Activated T-cell treated with anti-CD3 and anti-CD28 coated beads, Interleukin-2, amount 50 U/mL, for 72 hours (primary cell): ENCODE measurements at regions not wholly inside any gene's neighbourhood (a gene's known extent, or its start where the extent isn't known, plus 50 kb on each side); places are given as distances from the start of the nearest gene placed in this dataset.
A peak's percentile ranks its signal among the peaks of the same experiment; 100 is the strongest.

Experiments used
- ATAC-seq, 2 donors: fragments of 150-1000 bp; cut with Tn5 transposase; replicated peaks in 1 of 2; 2 replicates each; pipeline ENCODE4 v1.10.0; 2021; ENCODE audit warnings: moderate library complexity in 2 of 2, mild to moderate bottlenecking in 1 of 2
- DNase-seq, 2 donors: peaks; one replicate each; pipeline ENCODE4 v3.0.0; 2021 to 2022; ENCODE audit warnings: mixed read lengths in 1 of 2
- H3K27ac Mint-ChIP-seq: one replicate; pipeline ENCODE4 v1.8.0; 2022; ENCODE audit warnings: mild to moderate bottlenecking, moderate library complexity, mixed read lengths
- H3K27me3 Mint-ChIP-seq: one replicate; pipeline ENCODE4 v1.8.0; 2022; ENCODE audit warnings: low read depth, mixed read lengths
- H3K36me3 Mint-ChIP-seq, 2 donors: one replicate each; pipeline ENCODE4 v1.8.0; 2022; ENCODE audit warnings: mixed read lengths in 2 of 2, mild to moderate bottlenecking in 1 of 2; ENCODE audit not compliant: insufficient read depth in 2 of 2
- H3K4me1 Mint-ChIP-seq: one replicate; pipeline ENCODE4 v1.8.0; 2022; ENCODE audit warnings: low read depth, mixed read lengths
- H3K4me3 Mint-ChIP-seq, 2 donors: one replicate each; pipeline ENCODE4 v1.8.0; 2022; ENCODE audit warnings: mild to moderate bottlenecking in 2 of 2, mixed read lengths in 2 of 2, moderate library complexity in 2 of 2
- H3K9me3 Mint-ChIP-seq, 2 donors: one replicate each; pipeline ENCODE4 v1.8.0; 2022; ENCODE audit warnings: mixed read lengths in 2 of 2

DNA sequence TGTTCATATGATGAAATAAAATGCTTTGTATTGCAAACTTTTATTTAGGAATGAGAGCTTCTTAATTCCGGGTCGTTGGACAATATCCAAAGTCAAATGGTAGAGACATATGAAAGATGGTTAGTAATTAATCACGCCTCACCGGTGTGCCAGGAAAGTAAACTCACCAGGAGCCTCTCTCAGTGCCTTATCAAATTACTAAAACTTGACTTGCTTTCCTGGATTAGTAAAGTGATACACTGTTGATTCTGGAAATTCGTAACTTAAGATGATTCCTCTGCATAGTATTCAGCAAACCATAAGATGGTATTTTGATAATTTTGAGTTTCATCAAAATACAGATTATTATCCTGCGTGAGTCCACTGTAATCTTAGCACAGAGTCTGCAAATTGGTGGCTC lies 115.2 kb downstream of the PAX1 start:
- no peak overlapping the region for H3K27ac Mint-ChIP-seq
- H3K27me3 Mint-ChIP-seq, result no peaks in the 10 kb centered on the region
- no peak overlapping the region for H3K4me3 Mint-ChIP-seq
- H3K9me3 Mint-ChIP-seq, result peaks cover 4 to 6% of the 10 kb centered on the region in 2 donors
- no peak for DNase-seq
- H3K4me1 Mint-ChIP-seq, result no peaks in the 10 kb centered on the region
- H3K36me3 Mint-ChIP-seq, result no peaks in the 10 kb centered on the region
- ATAC-seq, result no peak

DNA sequence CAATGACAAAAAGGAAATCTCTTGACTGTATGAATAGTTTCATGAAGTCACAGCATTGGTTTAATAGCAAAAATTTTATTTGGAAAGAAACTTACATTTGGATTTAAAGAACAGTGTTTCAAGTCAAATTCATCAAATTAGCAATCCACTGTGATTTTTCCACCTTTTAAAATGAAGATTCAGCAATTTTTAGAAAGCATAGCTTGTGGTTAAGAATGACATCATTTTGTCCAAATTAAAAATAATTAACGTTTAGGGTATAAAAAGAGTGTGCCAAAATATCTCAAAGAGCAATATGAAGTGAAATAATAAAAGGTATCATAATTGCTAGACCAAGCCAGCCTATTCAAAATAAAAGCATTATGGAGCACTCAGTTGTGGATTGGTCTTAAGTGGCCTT lies 114.6 kb downstream of the PAX1 start:
- no peak overlapping the region for H3K4me3 Mint-ChIP-seq
- ATAC-seq, result no peak
- no peaks in the 10 kb centered on the region for H3K36me3 Mint-ChIP-seq
- H3K4me1 Mint-ChIP-seq, result no peaks in the 10 kb centered on the region
- H3K27me3 Mint-ChIP-seq, result no peaks in the 10 kb centered on the region
- H3K9me3 Mint-ChIP-seq, result peaks cover 4 to 6% of the 10 kb centered on the region in 2 donors
- DNase-seq, result no peak
- no peak overlapping the region for H3K27ac Mint-ChIP-seq

DNA sequence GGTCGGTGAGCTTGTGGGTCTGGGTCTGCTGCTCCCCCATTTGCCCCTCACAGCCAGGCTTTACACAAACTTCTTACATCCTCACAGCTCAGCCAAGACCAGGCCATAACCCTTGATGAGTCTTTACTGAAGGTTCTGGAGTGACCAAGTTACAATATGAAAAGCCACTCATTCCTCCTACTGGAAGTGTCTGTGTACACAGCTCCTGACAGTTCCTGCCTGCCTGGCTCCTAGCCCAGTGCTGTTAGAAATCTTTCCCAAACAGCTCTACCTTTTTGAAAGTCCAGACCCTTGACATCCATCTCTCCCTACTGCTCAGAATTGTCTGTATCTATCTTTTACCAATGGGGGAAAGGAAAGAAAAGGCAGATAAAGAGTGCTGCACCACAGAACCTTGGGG lies 106.9 kb downstream of the PAX1 start:
- no peak for ATAC-seq
- H3K4me3 Mint-ChIP-seq, result no peak overlapping the region

DNA sequence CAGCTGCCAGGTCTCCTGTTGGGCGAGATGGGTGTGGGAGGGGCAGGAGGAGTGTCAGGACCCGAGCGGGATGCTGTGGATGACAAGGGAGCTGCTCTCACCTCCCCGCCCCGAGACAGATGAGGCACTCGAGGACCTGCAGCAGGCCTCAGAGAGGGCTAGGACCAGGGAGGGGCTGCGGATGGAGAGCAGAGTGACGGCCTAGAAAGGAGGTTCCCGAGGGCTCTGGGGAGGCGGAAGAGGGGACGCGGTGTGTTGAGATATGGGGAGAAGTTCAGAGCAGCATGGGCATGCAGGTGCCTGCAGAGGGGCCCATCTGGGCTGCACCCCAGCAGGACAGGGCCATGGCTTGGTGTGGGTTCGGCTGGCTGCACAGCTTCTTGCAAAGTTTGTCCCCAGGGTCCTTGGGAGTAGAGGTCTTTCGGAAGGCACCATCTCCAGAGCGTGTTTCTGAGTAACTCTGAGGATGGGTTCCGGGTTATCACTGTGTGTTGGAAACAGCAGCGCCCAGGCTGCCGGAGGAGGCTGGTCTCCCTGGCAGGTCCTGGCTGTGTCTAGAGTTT lies 104.6 kb downstream of the PAX1 start:
- DNase-seq, result no peak
- H3K4me3 Mint-ChIP-seq, result no peak overlapping the region
- H3K27ac Mint-ChIP-seq, result no peak overlapping the region
- peaks cover 0 to 2% of the 10 kb centered on the region in 2 donors for H3K36me3 Mint-ChIP-seq
- H3K4me1 Mint-ChIP-seq, result no peaks in the 10 kb centered on the region
- peaks cover 0 to 9% of the 10 kb centered on the region in 2 donors for H3K9me3 Mint-ChIP-seq
- no peak for ATAC-seq
- H3K27me3 Mint-ChIP-seq, result no peaks in the 10 kb centered on the region

More for the DNA sequence above, 106.9 kb downstream of the PAX1 start:
- Mint-ChIP-seq H3K36me3 (peaks cover 0 to 2% of the 10 kb centered on the region in 2 donors), H3K4me1 (no peaks in the 10 kb centered on the region), H3K9me3 (peaks cover 2 to 7% of the 10 kb centered on the region in 2 donors), H3K27me3 (no peaks in the 10 kb centered on the region), H3K27ac (no peak overlapping the region)
- no peak for DNase-seq

DNA sequence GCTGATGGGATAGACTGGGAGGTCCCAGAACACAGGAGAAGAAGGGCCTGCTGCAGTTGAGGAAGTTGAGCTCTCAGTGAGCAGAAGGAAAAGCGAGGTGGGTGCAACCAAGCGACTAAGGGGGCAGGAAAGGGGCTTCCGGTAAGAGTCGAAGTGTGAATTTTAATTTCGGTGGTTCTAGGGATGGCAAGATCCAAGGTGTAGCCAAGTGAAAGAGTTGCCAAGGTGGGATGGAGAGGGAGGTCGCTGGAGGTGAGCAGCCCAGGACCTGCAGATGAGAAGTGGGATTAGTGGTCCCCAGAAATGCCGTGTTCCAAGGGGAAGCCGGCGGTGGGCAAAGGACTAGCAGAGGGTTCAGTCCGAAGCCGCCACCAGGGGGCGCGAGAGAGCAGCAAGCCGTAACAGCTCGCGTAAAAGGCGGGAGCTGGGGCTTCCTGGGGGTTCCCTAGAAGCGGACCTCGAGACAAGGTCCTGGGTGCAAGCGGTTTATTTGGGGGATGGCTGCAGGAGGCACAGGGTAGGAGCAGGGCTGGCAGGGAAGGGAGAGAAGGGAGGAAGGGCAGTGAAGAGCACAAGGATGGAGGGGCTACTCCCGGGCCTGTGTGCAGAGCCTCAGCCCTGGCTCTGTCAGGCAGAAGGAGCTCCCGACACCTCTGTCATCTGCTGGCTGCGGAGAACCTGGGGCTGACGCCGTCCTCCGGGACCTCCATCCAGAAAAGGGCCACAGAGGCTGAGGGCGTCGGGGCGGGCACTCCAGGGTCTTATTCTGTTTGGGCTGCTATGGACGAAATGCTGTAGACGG lies 103.6 kb downstream of the PAX1 start:
- Mint-ChIP-seq H3K27ac (no peak overlapping the region), H3K4me1 (no peaks in the 10 kb centered on the region), H3K36me3 (peaks cover 0 to 2% of the 10 kb centered on the region in 2 donors), H3K9me3 (peaks cover 0 to 8% of the 10 kb centered on the region in 2 donors), H3K27me3 (no peaks in the 10 kb centered on the region), H3K4me3 (no peak overlapping the region)
- DNase-seq (peak; percentile 31 to 51), ATAC-seq (no peak)

DNA sequence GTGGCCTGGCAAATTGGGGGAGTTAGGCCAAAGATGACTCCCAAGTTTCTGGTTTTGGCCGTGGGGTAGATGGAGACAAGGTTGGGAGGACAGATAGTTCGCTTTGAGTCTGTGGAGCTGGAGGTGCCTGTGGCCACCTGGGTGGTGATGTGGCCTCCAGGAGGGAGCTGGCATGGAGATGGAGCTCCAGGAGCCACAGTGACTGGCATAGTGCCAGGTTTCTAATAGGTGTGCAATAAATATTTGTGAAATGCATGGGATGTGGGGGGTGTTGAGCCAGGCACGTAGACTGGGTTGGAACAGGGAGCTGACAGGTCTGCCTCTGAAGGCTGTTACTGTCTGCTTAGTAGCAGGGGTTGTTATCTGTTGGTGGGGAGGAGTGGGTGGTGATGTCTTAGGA lies 102.7 kb downstream of the PAX1 start:
- peaks cover 0 to 5% of the 10 kb centered on the region in 2 donors for H3K9me3 Mint-ChIP-seq
- no peaks in the 10 kb centered on the region for H3K27me3 Mint-ChIP-seq
- H3K27ac Mint-ChIP-seq, result no peak overlapping the region
- DNase-seq, result no peak
- no peak overlapping the region for H3K4me3 Mint-ChIP-seq
- no peak for ATAC-seq
- H3K4me1 Mint-ChIP-seq, result no peaks in the 10 kb centered on the region
- H3K36me3 Mint-ChIP-seq, result peaks cover 0 to 2% of the 10 kb centered on the region in 2 donors

DNA sequence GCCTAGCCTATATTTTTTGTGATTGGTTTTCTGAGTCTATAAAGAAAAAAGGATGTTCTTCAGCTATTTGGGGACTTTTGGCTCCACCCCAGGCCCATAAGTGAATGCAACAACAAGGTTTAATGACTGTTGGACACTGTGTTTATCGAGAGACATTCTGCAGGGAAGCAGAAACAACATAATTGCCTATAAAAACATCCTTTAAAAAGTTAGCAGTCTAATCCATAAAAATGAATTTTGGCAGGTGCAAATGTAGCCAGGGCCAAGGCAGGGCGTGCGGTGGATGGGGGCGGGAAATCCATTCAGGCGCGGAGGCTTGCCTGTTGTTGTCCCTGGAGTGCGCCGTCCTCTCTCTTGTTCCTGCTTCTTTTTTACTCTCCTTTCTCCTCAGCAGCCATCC lies 99.3 kb downstream of the PAX1 start:
- DNase-seq (no peak), ATAC-seq (no peak)
- H3K36me3 Mint-ChIP-seq, result peaks cover 0 to 2% of the 10 kb centered on the region in 2 donors
- no peaks in the 10 kb centered on the region for H3K4me1 Mint-ChIP-seq
- H3K27ac Mint-ChIP-seq, result no peak overlapping the region
- H3K27me3 Mint-ChIP-seq, result no peaks in the 10 kb centered on the region
- H3K9me3 Mint-ChIP-seq, result peaks cover 3 to 5% of the 10 kb centered on the region in 2 donors
- H3K4me3 Mint-ChIP-seq, result no peak overlapping the region

DNA sequence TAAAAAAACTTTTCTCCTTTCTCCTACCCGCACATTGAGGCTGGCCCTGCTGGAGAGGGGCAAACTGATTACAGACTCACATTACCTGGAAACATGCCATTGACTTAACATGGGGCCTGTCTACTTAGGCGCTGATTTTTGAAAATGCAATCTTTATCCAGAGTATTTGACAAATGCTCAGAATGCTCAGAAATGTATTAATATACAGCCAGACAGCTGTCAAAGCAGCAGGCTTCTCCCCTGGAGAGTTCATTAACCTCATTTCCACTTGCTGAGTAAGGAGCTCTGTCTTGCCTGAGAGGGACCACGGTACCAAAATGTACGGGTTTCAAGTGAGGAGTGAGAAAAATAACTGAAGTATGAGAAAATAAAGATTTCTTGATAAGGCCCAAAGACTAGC lies 95.7 kb downstream of the PAX1 start:
- Mint-ChIP-seq H3K36me3 (no peaks in the 10 kb centered on the region), H3K4me1 (no peaks in the 10 kb centered on the region), H3K27me3 (no peaks in the 10 kb centered on the region), H3K9me3 (peaks cover 6 to 14% of the 10 kb centered on the region in 2 donors), H3K27ac (no peak overlapping the region), H3K4me3 (no peak overlapping the region)
- ATAC-seq (no peak), DNase-seq (no peak)

DNA sequence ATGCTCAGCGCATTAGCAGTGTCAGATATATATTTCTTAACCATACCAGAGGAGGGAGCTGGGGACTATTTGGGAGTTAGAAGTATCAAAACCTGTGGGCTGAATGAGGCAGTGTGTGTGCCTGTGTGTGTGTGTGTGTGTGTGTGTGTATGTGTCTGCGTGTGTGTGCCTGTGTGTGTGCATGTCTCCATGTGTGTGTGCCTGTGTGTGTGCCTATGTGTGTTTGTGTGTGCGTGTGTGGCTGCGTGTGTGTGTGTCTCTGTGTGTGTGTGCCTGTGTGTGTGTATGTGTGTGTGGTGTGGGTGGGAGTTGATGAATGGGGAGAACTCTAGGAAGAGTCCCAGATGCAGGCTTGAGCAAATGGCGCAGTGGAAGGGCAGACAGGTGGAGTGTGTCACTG lies 92.9 kb downstream of the PAX1 start:
- no peaks in the 10 kb centered on the region for H3K27me3 Mint-ChIP-seq
- no peak overlapping the region for H3K4me3 Mint-ChIP-seq
- H3K9me3 Mint-ChIP-seq, result peaks cover 6 to 10% of the 10 kb centered on the region in 2 donors
- no peaks in the 10 kb centered on the region for H3K36me3 Mint-ChIP-seq
- ATAC-seq, result no peak
- H3K27ac Mint-ChIP-seq, result no peak overlapping the region
- no peak for DNase-seq
- no peaks in the 10 kb centered on the region for H3K4me1 Mint-ChIP-seq

DNA sequence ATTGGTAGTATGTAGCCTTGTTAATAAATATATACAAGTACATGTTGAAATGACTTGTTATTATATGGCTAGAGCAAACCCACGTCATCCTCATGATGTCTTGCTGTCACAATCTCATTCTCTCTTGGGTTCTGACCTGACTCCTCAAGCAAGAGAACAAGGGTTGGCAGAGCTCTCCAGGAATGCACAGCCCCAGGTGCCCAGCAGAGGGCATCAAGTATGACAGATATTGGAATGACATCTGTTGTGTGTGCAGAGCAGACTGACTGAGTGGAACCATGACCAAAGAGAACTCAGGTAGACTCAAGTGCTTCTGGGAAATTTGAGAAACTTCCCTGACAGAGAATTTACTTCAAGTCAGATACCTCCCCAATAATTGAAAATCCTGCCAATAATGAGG lies 90.6 kb downstream of the PAX1 start:
- Mint-ChIP-seq H3K4me3 (no peak overlapping the region), H3K9me3 (peaks cover 3 to 10% of the 10 kb centered on the region in 2 donors), H3K4me1 (no peaks in the 10 kb centered on the region), H3K27me3 (no peaks in the 10 kb centered on the region), H3K36me3 (no peaks in the 10 kb centered on the region), H3K27ac (no peak overlapping the region)
- DNase-seq, result no peak
- ATAC-seq, result no peak

DNA sequence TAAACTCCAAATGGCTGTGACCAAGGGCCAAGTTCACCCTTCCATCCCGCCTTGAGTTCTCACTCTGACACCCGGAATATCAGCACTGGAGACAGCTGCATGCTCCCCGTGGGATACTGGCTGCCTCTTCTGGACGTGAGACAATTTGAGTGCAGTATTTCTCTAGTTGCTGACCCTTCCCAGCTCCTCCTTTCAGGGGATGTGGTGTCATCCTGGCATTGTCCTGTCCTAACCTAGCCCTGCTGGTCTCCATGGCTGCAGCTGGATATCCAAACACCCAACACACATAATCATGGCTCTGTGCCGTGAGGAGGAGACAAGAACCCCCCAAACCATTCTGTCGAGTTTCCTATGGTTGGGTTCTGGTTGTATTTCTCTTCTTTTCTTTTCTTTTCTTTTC lies 82.6 kb downstream of the PAX1 start:
- peaks cover 3 to 7% of the 10 kb centered on the region in 2 donors for H3K9me3 Mint-ChIP-seq
- no peak for DNase-seq
- no peaks in the 10 kb centered on the region for H3K4me1 Mint-ChIP-seq
- H3K4me3 Mint-ChIP-seq, result no peak overlapping the region
- peaks cover 0 to 1% of the 10 kb centered on the region in 2 donors for H3K36me3 Mint-ChIP-seq
- no peak overlapping the region for H3K27ac Mint-ChIP-seq
- no peak for ATAC-seq
- peaks cover 6% of the 10 kb centered on the region for H3K27me3 Mint-ChIP-seq

DNA sequence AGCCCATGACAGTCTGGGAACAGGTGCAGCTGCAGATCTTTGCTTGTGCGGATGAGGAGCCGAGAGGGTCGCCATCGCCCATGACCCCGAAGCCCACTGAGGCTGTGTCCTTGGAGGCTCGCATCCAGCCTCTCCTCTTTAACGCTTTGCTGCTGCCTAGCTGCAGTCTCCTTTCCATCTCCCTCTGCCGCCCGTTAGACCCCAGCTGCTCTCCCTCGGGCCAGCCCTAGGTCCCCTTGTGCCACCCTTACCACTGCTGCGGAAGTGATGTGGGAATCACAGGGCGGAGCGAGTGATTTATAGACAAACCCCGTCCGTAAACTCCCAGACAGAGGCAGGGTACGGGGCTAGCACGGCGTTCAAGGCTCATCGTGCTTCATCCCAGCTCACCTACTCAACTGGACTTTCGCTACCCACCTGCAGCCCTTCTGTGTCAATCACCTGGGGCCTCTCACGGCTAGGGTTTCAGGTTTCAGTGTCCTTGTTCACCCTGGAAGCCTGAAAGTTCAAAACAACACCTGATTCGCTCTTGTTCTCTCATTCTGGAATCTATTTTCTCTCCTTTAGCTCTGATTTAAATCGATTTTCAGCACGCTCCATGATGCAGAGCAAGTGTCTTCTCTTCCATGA lies 76.1 kb downstream of the PAX1 start:
- H3K4me1 Mint-ChIP-seq, result no peaks in the 10 kb centered on the region
- H3K9me3 Mint-ChIP-seq, result peaks cover 10 to 11% of the 10 kb centered on the region in 2 donors
- no peak for ATAC-seq
- no peak overlapping the region for H3K4me3 Mint-ChIP-seq
- H3K36me3 Mint-ChIP-seq, result peaks cover 0 to 2% of the 10 kb centered on the region in 2 donors
- no peak for DNase-seq
- H3K27ac Mint-ChIP-seq, result no peak overlapping the region
- no peaks in the 10 kb centered on the region for H3K27me3 Mint-ChIP-seq

DNA sequence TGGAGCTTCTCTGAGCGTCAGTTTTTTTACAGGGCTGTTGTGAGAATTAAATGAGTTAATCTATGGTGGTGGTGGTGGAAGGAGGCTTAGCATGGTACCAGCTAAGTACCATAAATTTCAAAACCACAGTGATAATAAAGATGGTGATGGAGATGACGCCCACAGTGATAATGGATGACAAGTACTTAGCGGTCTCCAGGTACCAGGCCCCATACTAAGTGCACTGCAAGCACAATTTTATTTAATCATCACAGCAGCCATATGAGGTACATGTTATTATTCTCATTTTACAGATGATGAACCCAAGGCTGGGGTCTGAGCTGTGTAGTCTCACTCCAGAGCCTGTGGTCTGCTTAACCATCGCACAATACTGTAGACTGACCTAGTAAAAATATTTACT lies 75.1 kb downstream of the PAX1 start:
- ATAC-seq (no peak), DNase-seq (no peak)
- H3K4me3 Mint-ChIP-seq, result no peak overlapping the region
- H3K36me3 Mint-ChIP-seq, result peaks cover 0 to 2% of the 10 kb centered on the region in 2 donors
- H3K9me3 Mint-ChIP-seq, result peaks cover 9 to 10% of the 10 kb centered on the region in 2 donors
- no peaks in the 10 kb centered on the region for H3K27me3 Mint-ChIP-seq
- no peaks in the 10 kb centered on the region for H3K4me1 Mint-ChIP-seq
- no peak overlapping the region for H3K27ac Mint-ChIP-seq
